GM12892 (cell line): ENCODE measurements at regions not wholly inside any gene's neighbourhood (a gene's known extent, or its start where the extent isn't known, plus 50 kb on each side); places are given as distances from the start of the nearest gene placed in this dataset.

Source experiments
- POLR2A ChIP-seq: IDR thresholded peaks from 2 replicates; pipeline ENCODE4 v1.6.1; 2011; ENCODE audit warnings: low read depth, low read length, control low read depth
- POLR2AphosphoS5 ChIP-seq: IDR thresholded peaks from 2 replicates; pipeline ENCODE4 v1.6.1; 2011; ENCODE audit warnings: low read depth, low read length, control low read depth
- TAF1 ChIP-seq: IDR thresholded peaks from 2 replicates; pipeline ENCODE4 v1.6.1; 2011; ENCODE audit warnings: low read depth, mild to moderate bottlenecking, control low read depth, low read length, borderline replicate concordance

DNA sequence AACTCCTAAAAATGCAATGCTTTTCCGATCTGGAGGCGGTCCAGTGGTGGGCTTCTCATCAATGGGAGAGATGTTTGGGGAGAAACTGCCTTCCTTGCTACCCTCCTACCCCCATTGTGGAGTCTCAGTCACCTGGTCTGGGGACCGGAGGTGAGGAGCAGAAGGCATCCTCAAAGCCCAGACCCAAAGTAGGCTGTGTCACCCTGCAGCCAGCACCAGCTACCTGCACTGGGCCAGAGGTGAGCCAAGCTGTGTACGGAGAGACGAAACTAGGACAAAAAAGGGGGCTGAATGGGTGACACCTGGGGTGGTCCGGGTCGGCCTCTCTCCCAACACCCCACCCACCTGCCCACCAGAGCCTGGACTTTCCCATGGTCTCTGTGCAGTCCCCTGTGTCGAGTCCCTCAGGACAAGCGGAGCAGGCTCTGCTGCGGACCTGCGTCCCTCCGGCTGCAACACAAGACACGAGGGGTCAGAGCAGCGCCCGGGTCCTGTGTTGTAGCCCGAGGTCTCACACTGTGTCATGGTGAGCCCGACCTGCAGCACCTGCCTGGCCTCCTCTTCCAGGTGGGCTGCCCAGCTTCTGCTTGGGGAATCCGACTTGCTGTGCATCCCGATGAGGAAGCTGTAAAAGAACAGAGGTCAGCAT, 68.0 kb upstream of the RMP24 start:
- TF ChIP-seq POLR2AphosphoS5 (no peak), POLR2A (no peak), TAF1 (no peak)
